Endodermal cell (in vitro differentiated cells): ENCODE measurements at regions not wholly inside any gene's neighbourhood (a gene's known extent, or its start where the extent isn't known, plus 50 kb on each side); places are given as distances from the start of the nearest gene placed in this dataset.

Source experiments
- DNase-seq: peaks from one replicate; pipeline ENCODE4 v3.0.0-alpha.2; 2017
- H3K27ac ChIP-seq: 2 replicates; pipeline ENCODE4 v1.5.1; 2013; ENCODE audit warnings: mild to moderate bottlenecking, low read depth, low read length, moderate library complexity
- H3K27me3 ChIP-seq: 2 replicates; pipeline ENCODE4 v1.6.1; 2013; ENCODE audit warnings: mild to moderate bottlenecking, low read length, moderate library complexity; ENCODE audit not compliant: insufficient read depth, control insufficient read depth, poor library complexity, severe bottlenecking
- H3K36me3 ChIP-seq: 2 replicates; pipeline ENCODE4 v1.7.0; 2013; ENCODE audit warnings: mild to moderate bottlenecking, low read length, moderate library complexity; ENCODE audit not compliant: control insufficient read depth, insufficient read depth
- H3K4me1 ChIP-seq: one replicate; pipeline ENCODE4 v1.7.0; 2013; ENCODE audit warnings: low read length; ENCODE audit not compliant: control insufficient read depth, insufficient read depth
- H3K4me3 ChIP-seq: 2 replicates; pipeline ENCODE4 v1.5.1; 2013; ENCODE audit warnings: mild to moderate bottlenecking, low read length, moderate library complexity
- H3K9ac ChIP-seq: 2 replicates; pipeline ENCODE4 v1.6.1; 2013; ENCODE audit warnings: mild to moderate bottlenecking, low read length, moderate library complexity; ENCODE audit not compliant: poor library complexity, severe bottlenecking; ENCODE audit errors: extremely low read depth
- H3K9me3 ChIP-seq: 2 replicates; pipeline ENCODE4 v1.6.1; 2013; ENCODE audit warnings: mild to moderate bottlenecking, low read length, moderate library complexity; ENCODE audit not compliant: control insufficient read depth
- H3K27ac Mint-ChIP-seq: 2 replicates; pipeline ENCODE4 v1.8.0; 2020; ENCODE audit warnings: mixed read lengths
- H3K27me3 Mint-ChIP-seq: 2 replicates; pipeline ENCODE4 v1.8.0; 2021; ENCODE audit warnings: mild to moderate bottlenecking, mixed read lengths; ENCODE audit not compliant: insufficient read depth
- H3K36me3 Mint-ChIP-seq: 2 replicates; pipeline ENCODE4 v1.8.0; 2020; ENCODE audit warnings: low read depth, mixed read lengths
- H3K4me1 Mint-ChIP-seq: 2 replicates; pipeline ENCODE4 v1.8.0; 2020; ENCODE audit warnings: mixed read lengths
- H3K4me3 Mint-ChIP-seq: 2 replicates; pipeline ENCODE4 v1.8.0; 2020; ENCODE audit warnings: mild to moderate bottlenecking, moderate library complexity, mixed read lengths
- H3K9me3 Mint-ChIP-seq: 2 replicates; pipeline ENCODE4 v1.8.0; 2020; ENCODE audit warnings: mild to moderate bottlenecking, mixed read lengths
- CTCF ChIP-seq: fragments of 200-600 bp; sonication (generic); conservative IDR thresholded peaks from 2 replicates; pipeline ENCODE4 v1.5.0; 2021; ENCODE audit warnings: antibody characterized with exemption, mild to moderate bottlenecking
- WGBS, 2 experiments: methylation state at CpG; one replicate each; pipeline versions ENCODE4 v1.1.5 to v1.1.7; 2013; ENCODE audit warnings: missing lambda C conversion rate in 2 of 2, mixed read lengths in 1 of 2; ENCODE audit not compliant: insufficient coverage in 1 of 2, insufficient read length in 1 of 2; 5-methylcytosine and 5-hydroxymethylcytosine counted together

GRCh38 chr13:112236016-112236415 is 140.1 kb upstream of the SPACA7 start:
- 88 to 89% methylated on average over 6 to 7 of the region's 7 CpGs for WGBS, 2 experiments
- H3K4me1 ChIP-seq = no peaks in the 10 kb centered on the region
- peaks cover 19% of the 10 kb centered on the region for H3K27me3 ChIP-seq
- Mint-ChIP-seq H3K9me3 (peaks cover 17% of the 10 kb centered on the region), H3K36me3 (no peaks in the 10 kb centered on the region), H3K27me3 (peaks cover 19% of the 10 kb centered on the region), H3K4me3 (no peak overlapping the region), H3K4me1 (no peaks in the 10 kb centered on the region), H3K27ac (no peak overlapping the region)
- H3K9ac ChIP-seq = no peak overlapping the region
- peaks cover 9% of the 10 kb centered on the region for H3K9me3 ChIP-seq
- no peak overlapping the region for H3K4me3 ChIP-seq
- H3K27ac ChIP-seq = no peak overlapping the region
- no peak for DNase-seq
- no peaks in the 10 kb centered on the region for H3K36me3 ChIP-seq
- no peak for TF ChIP-seq CTCF

- no peak for TF ChIP-seq CTCF
- Histone ChIP-seq H3K9ac (no peak overlapping the region), H3K27ac (no peak overlapping the region), H3K9me3 (peaks cover 9% of the 10 kb centered on the region), H3K4me1 (no peaks in the 10 kb centered on the region), H3K4me3 (no peak overlapping the region), H3K27me3 (peaks cover 15% of the 10 kb centered on the region), H3K36me3 (no peaks in the 10 kb centered on the region)
- no peak overlapping the region for H3K27ac Mint-ChIP-seq
- no peaks in the 10 kb centered on the region for H3K36me3 Mint-ChIP-seq
- H3K4me1 Mint-ChIP-seq = no peaks in the 10 kb centered on the region
- H3K4me3 Mint-ChIP-seq = no peak overlapping the region
- WGBS, 2 experiments = 93% methylated on average over 9 to 11 of the region's 11 CpGs
- H3K9me3 Mint-ChIP-seq = peaks cover 17% of the 10 kb centered on the region
- peaks cover 14% of the 10 kb centered on the region for H3K27me3 Mint-ChIP-seq
- DNase-seq = no peak
Observed at GRCh38 chr13:112236539-112237197, 139.5 kb upstream of the SPACA7 start.

GRCh38 chr13:112238436-112238995 is 137.6 kb upstream of the SPACA7 start:
- Mint-ChIP-seq H3K27ac (no peak overlapping the region), H3K9me3 (peaks cover 17% of the 10 kb centered on the region), H3K4me3 (no peak overlapping the region), H3K4me1 (no peaks in the 10 kb centered on the region), H3K27me3 (peaks cover 4% of the 10 kb centered on the region), H3K36me3 (no peaks in the 10 kb centered on the region)
- H3K36me3 ChIP-seq = no peaks in the 10 kb centered on the region
- no peak for DNase-seq
- H3K9me3 ChIP-seq = peaks cover 9% of the 10 kb centered on the region
- H3K27ac ChIP-seq = no peak overlapping the region
- 90 to 100% methylated on average over 5 to 14 of the region's 18 CpGs for WGBS, 2 experiments
- no peak for TF ChIP-seq CTCF
- no peak overlapping the region for H3K4me3 ChIP-seq
- peaks cover 6% of the 10 kb centered on the region for H3K27me3 ChIP-seq
- no peak overlapping the region for H3K9ac ChIP-seq
- no peaks in the 10 kb centered on the region for H3K4me1 ChIP-seq
